ENCODE measurements at regions not wholly inside any gene's neighbourhood (a gene's known extent, or its start where the extent isn't known, plus 50 kb on each side); places are given as distances from the start of the nearest gene placed in this dataset.
"Not testable (repeated sequence)": the region's sequence is repeated elsewhere in the genome, so short reads cannot be mapped to it uniquely, and the experiment has no call there.

DNA sequence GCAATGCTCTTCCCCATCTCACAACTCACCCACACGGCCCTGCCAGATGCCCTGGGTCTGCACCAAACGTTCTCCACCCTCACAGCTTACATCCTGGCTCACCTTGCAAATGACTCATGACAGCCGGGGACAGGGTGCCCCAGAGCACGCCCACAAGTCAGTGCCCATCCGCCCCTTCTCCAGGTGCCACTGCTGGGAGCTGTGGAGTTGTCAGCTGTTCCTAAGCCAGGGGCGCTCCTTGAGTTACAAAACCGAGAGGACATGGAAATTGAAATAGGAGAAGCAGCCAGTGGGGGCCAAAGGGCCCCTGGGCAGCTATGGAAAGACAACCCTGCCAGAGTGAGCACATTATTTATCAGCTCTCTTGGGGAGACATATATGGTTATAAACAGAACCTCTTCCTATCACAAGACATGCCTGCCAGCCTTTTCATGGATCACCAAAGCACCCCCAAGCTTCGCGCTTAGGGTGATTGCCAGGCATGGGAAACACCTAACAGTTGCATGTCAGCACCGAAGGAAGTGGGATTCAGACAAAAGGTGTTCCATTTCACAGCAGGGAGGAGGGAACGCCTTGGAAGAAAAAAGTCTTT is 236.8 kb downstream of the LY86 start:
- no peaks in the 10 kb centered on the region for H3K36me3 ChIP-seq (ENCODE audit: insufficient read depth in 1 of 2, low read depth in 1 of 2)
- DNase-seq (peak; percentile 71 to 88), ATAC-seq (peak; percentile 82 to 90 (median 84))
- WGBS, 3 donors = 15 to 45% (median 27%) methylated on average over 11 of the region's 11 CpGs
- H3K9me3 ChIP-seq = no peaks in the 10 kb centered on the region
- peak overlapping the region; percentile 98 for H3K27ac ChIP-seq
- H3K27me3 ChIP-seq (ENCODE audit: insufficient read depth in 3 of 3, low read length in 2 of 3) = no peaks in the 10 kb centered on the region
- peaks cover 27% of the 10 kb centered on the region for H3K4me1 ChIP-seq
- intact Hi-C loops (cut with DNase I) = loop anchor here (5.0 kb wide), 3 partner anchors 67 to 102 kb away; no protein-coding TSS in a partner anchor
- H3K4me3 ChIP-seq = peak overlapping the region; percentile 40
- no peak for TF ChIP-seq CTCF (IDR thresholded peaks at IDR 0.05)

DNA sequence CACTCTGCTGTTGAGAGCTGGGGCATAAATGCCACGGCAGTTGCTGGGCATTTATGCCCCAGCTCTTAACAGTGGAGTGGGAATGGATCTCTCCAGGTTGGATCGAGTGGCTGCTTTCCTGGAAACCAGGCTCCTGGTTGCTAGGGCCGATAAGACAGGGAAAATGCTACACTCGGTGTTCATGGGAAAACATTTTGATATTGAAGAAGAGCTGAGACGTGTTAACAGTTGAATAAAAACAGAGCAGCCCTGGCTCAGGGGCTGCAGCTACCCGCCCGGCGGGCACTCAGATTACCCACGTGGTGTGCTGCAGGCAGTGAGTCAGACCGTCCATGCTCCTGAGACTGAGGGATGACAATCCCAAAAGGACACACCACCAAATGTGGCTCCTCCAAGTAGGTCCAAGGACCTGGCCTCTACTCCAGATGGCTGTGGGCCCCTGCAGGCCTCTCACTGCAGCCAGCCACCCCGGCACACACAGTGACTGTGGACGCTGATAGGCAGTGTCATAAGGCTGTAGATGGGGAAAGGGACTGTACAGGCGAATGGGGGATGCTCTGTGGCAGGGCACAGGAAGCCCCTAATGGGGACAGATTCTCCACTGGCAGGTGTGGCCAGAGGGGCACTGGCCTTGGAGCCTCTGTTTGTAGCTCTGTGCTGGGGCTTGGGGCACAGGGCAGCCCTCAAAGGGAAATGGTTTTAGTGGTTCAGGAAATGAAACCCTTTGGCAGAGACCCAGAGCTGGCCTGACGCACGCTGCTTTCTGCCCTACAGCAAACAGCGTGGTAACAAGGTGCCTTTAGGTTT is 237.8 kb downstream of the LY86 start:
- peaks cover 27% of the 10 kb centered on the region for H3K4me1 ChIP-seq
- H3K27ac ChIP-seq = peak overlapping the region; percentile 98
- H3K36me3 ChIP-seq (ENCODE audit: insufficient read depth in 1 of 2, low read depth in 1 of 2) = no peaks in the 10 kb centered on the region
- H3K9me3 ChIP-seq = no peaks in the 10 kb centered on the region
- peak; percentile 88 to 92 (median 88) for ATAC-seq
- no peaks in the 10 kb centered on the region for H3K27me3 ChIP-seq (ENCODE audit: insufficient read depth in 3 of 3, low read length in 2 of 3)
- DNase-seq = peak; percentile 66 to 89
- H3K4me3 ChIP-seq = peak overlapping the region; percentile 40
- intact Hi-C loops (cut with DNase I) = loop anchor here (5.0 kb wide), 3 partner anchors 66 to 101 kb away; no protein-coding TSS in a partner anchor
- 22 to 27% (median 24%) methylated on average over 16 of the region's 16 CpGs for WGBS, 3 donors
- no peak for TF ChIP-seq CTCF (IDR thresholded peaks at IDR 0.05)

DNA sequence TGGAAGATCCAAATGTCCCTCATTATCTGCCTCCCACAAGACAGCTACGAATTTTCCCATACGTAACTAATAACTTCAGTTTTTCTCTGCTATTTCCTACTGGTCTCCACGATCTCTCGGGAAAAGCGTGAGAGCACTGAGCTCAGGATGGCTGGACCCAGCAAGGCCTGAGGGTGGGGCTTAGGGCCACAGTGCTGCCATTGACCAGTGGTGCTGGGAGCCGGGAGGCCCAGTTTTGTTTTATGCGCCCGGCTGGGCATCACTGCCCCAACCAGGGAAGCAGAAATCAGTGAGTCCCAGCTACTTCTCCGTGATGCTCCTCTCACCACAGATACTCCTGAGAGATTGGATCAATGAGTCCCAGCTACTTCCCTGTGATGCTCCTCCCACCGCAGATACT is 238.4 kb downstream of the LY86 start:
- intact Hi-C loops (cut with DNase I) = loop anchor here (5.0 kb wide), 3 partner anchors 65 to 100 kb away; no protein-coding TSS in a partner anchor
- ATAC-seq (no peak), DNase-seq (no peak)
- Histone ChIP-seq H3K27me3 (ENCODE audit: insufficient read depth in 3 of 3, low read length in 2 of 3) (no peaks in the 10 kb centered on the region), H3K9me3 (no peaks in the 10 kb centered on the region), H3K4me1 (peaks cover 27% of the 10 kb centered on the region), H3K27ac (peak overlapping the region; percentile 98), H3K36me3 (ENCODE audit: insufficient read depth in 1 of 2, low read depth in 1 of 2) (no peaks in the 10 kb centered on the region), H3K4me3 (no peak overlapping the region)
- TF ChIP-seq CTCF (IDR thresholded peaks at IDR 0.05) = no peak
- WGBS, 3 donors = 69 to 81% (median 75%) methylated on average over 10 of the region's 10 CpGs

GRCh38 chr6:6829872-6830685 is 241.6 kb downstream of the LY86 start:
- Histone ChIP-seq H3K27me3 (ENCODE audit: insufficient read depth in 3 of 3, low read length in 2 of 3) (no peaks in the 10 kb centered on the region), H3K4me3 (no peak overlapping the region), H3K4me1 (peaks cover 14% of the 10 kb centered on the region), H3K27ac (no peak overlapping the region), H3K36me3 (ENCODE audit: insufficient read depth in 1 of 2, low read depth in 1 of 2) (no peaks in the 10 kb centered on the region), H3K9me3 (no peaks in the 10 kb centered on the region)
- WGBS, 3 donors = 50 to 60% (median 54%) methylated on average over 6 of the region's 6 CpGs
- no peak for TF ChIP-seq CTCF (IDR thresholded peaks at IDR 0.05)
- ATAC-seq = no peak
- DNase-seq = no peak
- intact Hi-C loops (cut with DNase I) = loop anchor here (5.0 kb wide), 3 partner anchors 62 to 97 kb away; no protein-coding TSS in a partner anchor

GRCh38 chr6:6830686-6831063 is 242.2 kb downstream of the LY86 start:
- H3K36me3 ChIP-seq (ENCODE audit: insufficient read depth in 1 of 2, low read depth in 1 of 2); H3K9me3 ChIP-seq; DNase-seq; H3K4me3 ChIP-seq; H3K27ac ChIP-seq; intact Hi-C loops (cut with DNase I); H3K27me3 ChIP-seq (ENCODE audit: insufficient read depth in 3 of 3, low read length in 2 of 3); ATAC-seq: not testable (repeated sequence)
- peaks cover 11% of the 10 kb centered on the region for H3K4me1 ChIP-seq
